ENCODE measurements at regions not wholly inside any gene's neighbourhood (a gene's known extent, or its start where the extent isn't known, plus 50 kb on each side); places are given as distances from the start of the nearest gene placed in this dataset.

DNA sequence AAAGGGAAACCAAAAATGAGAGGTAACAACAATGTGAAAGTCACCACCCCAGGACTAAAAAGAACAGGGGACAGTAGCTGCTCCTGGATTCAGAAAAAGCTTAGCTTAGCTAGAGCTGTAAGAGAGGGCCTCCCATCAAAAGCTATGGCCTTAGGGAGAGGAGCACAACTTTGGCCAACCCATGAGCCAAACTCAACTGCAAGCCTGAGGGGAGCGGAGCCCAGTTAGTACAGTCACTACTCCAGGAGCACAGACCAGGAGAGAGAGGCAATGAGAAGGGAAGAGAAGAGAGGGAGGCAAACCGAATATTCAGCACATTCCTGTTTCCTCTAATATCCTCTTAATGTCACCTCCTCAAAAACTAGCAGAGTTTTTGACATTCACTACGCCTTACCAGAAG is 917.1 kb upstream of the INTU start:
- Histone ChIP-seq H3K27ac (no peak overlapping the region), H3K4me3 (no peak overlapping the region), H3K9me3 (no peaks in the 10 kb centered on the region), H3K36me3 (no peaks in the 10 kb centered on the region), H3K4me1 (no peaks in the 10 kb centered on the region), H3K27me3 (no peaks in the 10 kb centered on the region)
- no peak for DNase-seq
- intact Hi-C loops (cut with DNase I; ENCODE audit: low total_unique reads): no loop called here
- TF ChIP-seq, protein P1, sequence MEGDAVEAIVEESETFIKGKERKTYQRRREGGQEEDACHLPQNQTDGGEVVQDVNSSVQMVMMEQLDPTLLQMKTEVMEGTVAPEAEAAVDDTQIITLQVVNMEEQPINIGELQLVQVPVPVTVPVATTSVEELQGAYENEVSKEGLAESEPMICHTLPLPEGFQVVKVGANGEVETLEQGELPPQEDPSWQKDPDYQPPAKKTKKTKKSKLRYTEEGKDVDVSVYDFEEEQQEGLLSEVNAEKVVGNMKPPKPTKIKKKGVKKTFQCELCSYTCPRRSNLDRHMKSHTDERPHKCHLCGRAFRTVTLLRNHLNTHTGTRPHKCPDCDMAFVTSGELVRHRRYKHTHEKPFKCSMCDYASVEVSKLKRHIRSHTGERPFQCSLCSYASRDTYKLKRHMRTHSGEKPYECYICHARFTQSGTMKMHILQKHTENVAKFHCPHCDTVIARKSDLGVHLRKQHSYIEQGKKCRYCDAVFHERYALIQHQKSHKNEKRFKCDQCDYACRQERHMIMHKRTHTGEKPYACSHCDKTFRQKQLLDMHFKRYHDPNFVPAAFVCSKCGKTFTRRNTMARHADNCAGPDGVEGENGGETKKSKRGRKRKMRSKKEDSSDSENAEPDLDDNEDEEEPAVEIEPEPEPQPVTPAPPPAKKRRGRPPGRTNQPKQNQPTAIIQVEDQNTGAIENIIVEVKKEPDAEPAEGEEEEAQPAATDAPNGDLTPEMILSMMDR (IDR thresholded peaks at IDR 0.05): no peak

DNA sequence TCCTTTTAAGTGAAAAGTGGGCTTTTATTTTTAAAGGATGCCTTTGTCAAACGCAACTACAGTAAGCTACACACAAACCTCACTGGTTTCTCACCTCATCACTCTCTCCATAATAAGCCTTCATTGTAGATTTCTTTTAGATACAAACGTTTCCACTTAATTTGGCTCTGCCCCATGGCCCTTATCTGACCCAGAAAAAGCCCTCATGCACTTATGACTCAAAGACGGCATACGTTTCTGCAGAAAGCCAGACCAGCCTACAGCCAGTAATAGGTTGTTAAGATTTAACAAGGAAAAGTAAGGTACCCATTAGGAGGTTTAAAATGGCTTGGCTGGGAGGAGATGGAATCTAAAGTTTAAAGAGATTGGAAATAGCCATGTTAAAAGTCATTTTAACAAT is 914.6 kb upstream of the INTU start:
- H3K27me3 ChIP-seq: no peaks in the 10 kb centered on the region
- H3K36me3 ChIP-seq: no peaks in the 10 kb centered on the region
- no peak overlapping the region for H3K27ac ChIP-seq
- no peaks in the 10 kb centered on the region for H3K4me1 ChIP-seq
- TF ChIP-seq, protein P1 (IDR thresholded peaks at IDR 0.05): no peak
- intact Hi-C loops (cut with DNase I; ENCODE audit: low total_unique reads): no loop called here
- H3K4me3 ChIP-seq: no peak overlapping the region
- no peaks in the 10 kb centered on the region for H3K9me3 ChIP-seq
- DNase-seq: no peak

DNA sequence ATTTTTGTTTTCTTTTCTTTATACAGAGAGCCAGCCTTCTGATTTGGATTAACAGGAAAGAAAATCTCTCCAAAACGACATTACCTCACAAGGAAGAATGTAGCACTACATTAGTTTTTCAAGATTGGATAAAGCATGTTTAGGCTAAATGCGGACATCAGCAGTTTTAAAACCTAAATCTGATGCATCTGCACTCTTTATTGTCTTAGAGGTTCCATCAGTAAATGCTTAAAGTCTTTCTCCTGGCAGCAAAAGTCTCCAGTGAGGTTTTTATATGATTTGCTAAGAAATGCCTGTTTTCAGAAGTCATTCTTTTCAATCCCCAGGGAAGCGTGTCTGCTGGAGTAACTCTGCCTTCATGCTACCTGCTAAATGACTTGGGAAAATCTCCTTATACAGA is 912.9 kb upstream of the INTU start:
- TF ChIP-seq, protein P1 (IDR thresholded peaks at IDR 0.05): no peak
- intact Hi-C loops (cut with DNase I; ENCODE audit: low total_unique reads): no loop called here
- Histone ChIP-seq H3K36me3 (no peaks in the 10 kb centered on the region), H3K4me3 (no peak overlapping the region), H3K4me1 (no peaks in the 10 kb centered on the region), H3K9me3 (no peaks in the 10 kb centered on the region), H3K27me3 (no peaks in the 10 kb centered on the region), H3K27ac (no peak overlapping the region)
- DNase-seq: no peak

DNA sequence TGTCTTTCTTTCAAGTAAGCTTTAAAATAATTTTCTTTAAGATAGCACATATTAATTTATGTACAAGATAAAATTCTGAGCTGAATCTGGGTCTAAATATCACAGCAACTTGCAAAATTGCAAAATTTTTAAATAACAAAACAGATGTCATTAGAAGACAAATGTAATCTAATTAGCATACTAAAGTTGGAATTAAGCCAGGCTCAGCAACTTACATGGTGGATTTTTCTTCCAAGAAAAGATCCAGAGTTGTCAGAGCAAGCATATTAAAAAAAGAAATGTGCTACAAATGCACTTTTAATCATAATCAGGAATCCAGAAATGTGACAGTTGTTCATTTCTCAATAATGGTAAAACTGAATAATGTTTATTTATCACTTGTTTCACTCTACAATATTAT is 906.9 kb upstream of the INTU start:
- intact Hi-C loops (cut with DNase I; ENCODE audit: low total_unique reads): no loop called here

DNA sequence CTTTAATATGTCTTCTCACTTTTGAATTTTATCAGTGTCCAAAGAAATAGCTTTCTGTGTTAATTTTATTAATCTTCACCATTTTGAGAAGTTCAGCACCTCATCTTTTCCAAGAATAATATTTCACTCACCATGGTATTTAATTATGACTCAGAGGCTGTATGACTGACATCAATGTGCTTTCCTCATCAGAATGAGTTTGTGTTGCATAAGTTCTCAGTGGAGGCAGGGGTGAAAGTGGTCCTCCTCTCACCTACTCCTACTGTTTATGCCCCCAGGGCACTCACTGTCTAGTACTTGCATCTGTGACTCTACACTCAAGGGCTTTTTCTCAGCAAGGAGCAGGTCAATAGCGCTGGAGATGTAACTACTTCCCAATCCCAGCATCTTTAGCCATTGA is 905.3 kb upstream of the INTU start:
- Histone ChIP-seq H3K27ac (no peak overlapping the region), H3K4me1 (peaks cover 0 to 7% (median 2%) of the 10 kb centered on the region in 4 donors), H3K9me3 (no peaks in the 10 kb centered on the region), H3K36me3 (no peaks in the 10 kb centered on the region), H3K4me3 (no peak overlapping the region), H3K27me3 (no peaks in the 10 kb centered on the region)
- DNase-seq: no peak
- TF ChIP-seq, protein P1 (IDR thresholded peaks at IDR 0.05): no peak
- intact Hi-C loops (cut with DNase I; ENCODE audit: low total_unique reads): no loop called here

More for the DNA sequence above, 906.9 kb upstream of the INTU start:
- H3K27ac ChIP-seq: no peak overlapping the region
- no peak for DNase-seq
- H3K9me3 ChIP-seq: no peaks in the 10 kb centered on the region
- H3K4me3 ChIP-seq: no peak overlapping the region
- TF ChIP-seq, protein P1 (IDR thresholded peaks at IDR 0.05): no peak
- peaks cover 0 to 7% (median 2%) of the 10 kb centered on the region in 4 donors for H3K4me1 ChIP-seq
- H3K27me3 ChIP-seq: no peaks in the 10 kb centered on the region
- H3K36me3 ChIP-seq: no peaks in the 10 kb centered on the region

DNA sequence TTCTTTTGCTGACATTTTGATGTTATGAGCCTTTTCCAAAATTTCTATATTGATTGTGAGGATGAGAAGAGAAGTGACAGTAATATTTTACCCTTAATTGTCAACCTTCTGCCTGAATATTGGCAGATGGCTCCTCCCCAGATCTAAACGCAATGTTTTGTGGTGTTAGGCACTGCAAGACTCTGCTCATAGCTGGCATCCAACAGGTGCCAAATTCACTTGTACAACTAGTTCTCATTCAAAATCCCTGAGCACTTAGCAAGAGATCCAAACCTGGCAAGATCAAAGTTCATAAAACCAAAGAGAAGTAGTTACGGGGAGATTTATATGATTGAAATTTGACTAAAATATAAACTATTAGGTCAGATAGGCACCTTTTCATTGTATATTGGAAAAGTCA is 901.7 kb upstream of the INTU start:
- Histone ChIP-seq H3K27ac (no peak overlapping the region), H3K27me3 (no peaks in the 10 kb centered on the region), H3K4me1 (peaks cover 0 to 7% (median 2%) of the 10 kb centered on the region in 4 donors), H3K36me3 (no peaks in the 10 kb centered on the region), H3K9me3 (no peaks in the 10 kb centered on the region), H3K4me3 (no peak overlapping the region)
- no peak for DNase-seq
- intact Hi-C loops (cut with DNase I; ENCODE audit: low total_unique reads): no loop called here
- TF ChIP-seq, protein P1 (IDR thresholded peaks at IDR 0.05): no peak
